ENCODE measurements at regions not wholly inside any gene's neighbourhood (a gene's known extent, or its start where the extent isn't known, plus 50 kb on each side); places are given as distances from the start of the nearest gene placed in this dataset.

GRCh38 chr11:15609445-15609844 lies 494.7 kb downstream of the INSC start:
- TF ChIP-seq POLR2A (IDR thresholded peaks at IDR 0.05), result no peak
- TF ChIP-seq, protein P1, sequence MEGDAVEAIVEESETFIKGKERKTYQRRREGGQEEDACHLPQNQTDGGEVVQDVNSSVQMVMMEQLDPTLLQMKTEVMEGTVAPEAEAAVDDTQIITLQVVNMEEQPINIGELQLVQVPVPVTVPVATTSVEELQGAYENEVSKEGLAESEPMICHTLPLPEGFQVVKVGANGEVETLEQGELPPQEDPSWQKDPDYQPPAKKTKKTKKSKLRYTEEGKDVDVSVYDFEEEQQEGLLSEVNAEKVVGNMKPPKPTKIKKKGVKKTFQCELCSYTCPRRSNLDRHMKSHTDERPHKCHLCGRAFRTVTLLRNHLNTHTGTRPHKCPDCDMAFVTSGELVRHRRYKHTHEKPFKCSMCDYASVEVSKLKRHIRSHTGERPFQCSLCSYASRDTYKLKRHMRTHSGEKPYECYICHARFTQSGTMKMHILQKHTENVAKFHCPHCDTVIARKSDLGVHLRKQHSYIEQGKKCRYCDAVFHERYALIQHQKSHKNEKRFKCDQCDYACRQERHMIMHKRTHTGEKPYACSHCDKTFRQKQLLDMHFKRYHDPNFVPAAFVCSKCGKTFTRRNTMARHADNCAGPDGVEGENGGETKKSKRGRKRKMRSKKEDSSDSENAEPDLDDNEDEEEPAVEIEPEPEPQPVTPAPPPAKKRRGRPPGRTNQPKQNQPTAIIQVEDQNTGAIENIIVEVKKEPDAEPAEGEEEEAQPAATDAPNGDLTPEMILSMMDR (IDR thresholded peaks at IDR 0.05), result no peak
- DNase-seq, result no peak
- Histone ChIP-seq H3K4me1 (no peaks in the 10 kb centered on the region), H3K27me3 (no peaks in the 10 kb centered on the region), H3K9me3 (no peaks in the 10 kb centered on the region), H3K36me3 (no peaks in the 10 kb centered on the region), H3K4me3 (no peak overlapping the region), H3K27ac (no peak overlapping the region)
- intact Hi-C loops (cut with DNase I; ENCODE audit: low total_unique reads), result no loop called here

- H3K4me3 ChIP-seq, result no peak overlapping the region
Observed at GRCh38 chr11:15610881-15611280, 496.2 kb downstream of the INSC start.

DNA sequence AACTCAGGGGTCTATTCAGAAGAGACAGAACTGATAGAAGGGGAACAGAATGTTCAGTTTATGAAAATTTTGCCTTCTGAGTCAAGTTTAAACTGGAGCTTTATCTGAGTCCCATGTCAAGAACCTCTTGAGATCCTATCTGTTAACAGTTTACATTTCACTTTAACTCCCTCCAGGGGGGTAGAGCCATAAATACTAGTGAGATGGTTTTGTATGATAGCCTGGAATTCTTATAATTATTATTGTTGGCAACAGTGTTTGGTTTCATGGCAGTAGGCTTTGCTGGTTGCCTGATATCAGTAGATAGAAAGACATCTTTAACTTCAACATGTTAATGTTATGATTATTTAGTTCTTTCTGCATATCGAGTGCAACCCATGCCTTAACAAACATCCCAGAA lies 498.5 kb downstream of the INSC start:
- no peak for DNase-seq
- Histone ChIP-seq H3K4me1 (no peaks in the 10 kb centered on the region), H3K27ac (no peak overlapping the region), H3K4me3 (no peak overlapping the region), H3K36me3 (no peaks in the 10 kb centered on the region), H3K9me3 (no peaks in the 10 kb centered on the region), H3K27me3 (no peaks in the 10 kb centered on the region)
- TF ChIP-seq POLR2A (IDR thresholded peaks at IDR 0.05), result no peak
- TF ChIP-seq, protein P1 (IDR thresholded peaks at IDR 0.05), result no peak
- intact Hi-C loops (cut with DNase I; ENCODE audit: low total_unique reads), result no loop called here

More at GRCh38 chr11:15610881-15611280, 496.2 kb downstream of the INSC start:
- no peaks in the 10 kb centered on the region for H3K4me1 ChIP-seq
- H3K36me3 ChIP-seq, result no peaks in the 10 kb centered on the region
- TF ChIP-seq POLR2A (IDR thresholded peaks at IDR 0.05), result no peak
- TF ChIP-seq, protein P1 (IDR thresholded peaks at IDR 0.05), result no peak
- H3K27me3 ChIP-seq, result no peaks in the 10 kb centered on the region
- no peak overlapping the region for H3K27ac ChIP-seq
- intact Hi-C loops (cut with DNase I; ENCODE audit: low total_unique reads), result no loop called here
- H3K9me3 ChIP-seq, result no peaks in the 10 kb centered on the region
- DNase-seq, result no peak

DNA sequence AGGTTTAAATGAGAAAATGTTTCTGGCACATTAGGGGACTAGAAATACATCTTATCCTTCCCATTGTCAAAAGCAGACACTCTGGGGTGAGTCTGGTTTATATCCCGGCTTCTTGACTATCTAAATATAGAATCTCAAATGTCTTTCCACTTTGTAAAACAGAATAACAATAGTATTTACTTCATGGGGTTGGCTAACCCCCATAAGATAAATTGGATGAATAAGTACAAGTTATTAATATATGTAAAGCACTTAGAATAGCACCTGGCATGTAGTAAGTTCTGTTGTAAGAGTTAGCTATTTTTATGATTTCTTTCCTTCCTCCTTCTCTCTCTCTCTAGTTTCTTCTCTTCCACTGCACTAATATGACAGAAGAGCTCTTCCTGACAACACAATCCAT lies 499.1 kb downstream of the INSC start:
- Histone ChIP-seq H3K27me3 (no peaks in the 10 kb centered on the region), H3K9me3 (no peaks in the 10 kb centered on the region), H3K27ac (no peak overlapping the region), H3K4me3 (no peak overlapping the region), H3K4me1 (no peaks in the 10 kb centered on the region), H3K36me3 (no peaks in the 10 kb centered on the region)
- TF ChIP-seq, protein P1 (IDR thresholded peaks at IDR 0.05), result no peak
- TF ChIP-seq POLR2A (IDR thresholded peaks at IDR 0.05), result no peak
- intact Hi-C loops (cut with DNase I; ENCODE audit: low total_unique reads), result no loop called here
- no peak for DNase-seq

- no peaks in the 10 kb centered on the region for H3K36me3 ChIP-seq
- H3K4me1 ChIP-seq, result no peaks in the 10 kb centered on the region
- no peak for DNase-seq
- no peaks in the 10 kb centered on the region for H3K9me3 ChIP-seq
- intact Hi-C loops (cut with DNase I; ENCODE audit: low total_unique reads), result no loop called here
- no peaks in the 10 kb centered on the region for H3K27me3 ChIP-seq
- H3K27ac ChIP-seq, result no peak overlapping the region
- TF ChIP-seq POLR2A (IDR thresholded peaks at IDR 0.05), result no peak
- TF ChIP-seq, protein P1 (IDR thresholded peaks at IDR 0.05), result no peak
- H3K4me3 ChIP-seq, result no peak overlapping the region
Observed at GRCh38 chr11:15615398-15616096, 500.8 kb downstream of the INSC start.

Data from uterus (tissue), 3 donors.